B cell (primary cell): ENCODE measurements at regions not wholly inside any gene's neighbourhood (a gene's known extent, or its start where the extent isn't known, plus 50 kb on each side); places are given as distances from the start of the nearest gene placed in this dataset.

Experiments used
- ATAC-seq: fragments of 200-7000 bp; cut with Tn5 transposase; one replicate; pipeline ENCODE4 v1.10.0; 2021; ENCODE audit warnings: low read depth, mild to moderate bottlenecking, moderate number of reproducible peaks, moderate library complexity
- CTCF ChIA-PET: fragments of 350-600 bp; sonication (Branson Sonifier 250); formaldehyde crosslinking; loops from one replicate; lab custom pipeline; 2021; ENCODE audit warnings: antibody characterized with exemption, inconsistent platforms; lab: Charles Lee
- POLR2A ChIA-PET: fragments of 350-600 bp; sonication (Branson Sonifier 250); formaldehyde crosslinking; loops from one replicate; lab custom pipeline; 2021; ENCODE audit warnings: antibody characterized with exemption; lab: Charles Lee
- DNase-seq: peaks from one replicate; pipeline ENCODE4 v3.0.0; 2013
- H2AFZ ChIP-seq: 2 replicates; pipeline ENCODE4 v1.6.1; 2012; ENCODE audit warnings: mild to moderate bottlenecking, low read depth, low read length; ENCODE audit not compliant: insufficient read depth, poor library complexity, severe bottlenecking
- H3K27ac ChIP-seq, 2 donors: 1 replicate in 1 of 2; 2 replicates in 1 of 2; pipeline ENCODE4 v1.5.1; 2012 to 2013; ENCODE audit warnings: low read length in 2 of 2, mild to moderate bottlenecking in 2 of 2, moderate library complexity in 1 of 2
- H3K27me3 ChIP-seq, 4 experiments: fragments of 200-600 bp in 1 of 4; sonication (generic) in 1 of 4; replicated peaks in 1 of 4; 1 replicate in 2 of 4; 2 replicates in 2 of 4; pipeline versions ENCODE4 v1.6.1 to v1.7.0; 2013 to 2016; ENCODE audit warnings: low read length in 3 of 4, mild to moderate bottlenecking in 2 of 4, mixed read lengths in 1 of 4, moderate library complexity in 1 of 4; ENCODE audit not compliant: insufficient read depth in 4 of 4, control insufficient read depth in 3 of 4; ENCODE audit errors: control extremely low read depth in 1 of 4
- H3K36me3 ChIP-seq, 2 experiments: replicated peaks in 1 of 2; 1 replicate in 1 of 2; 2 replicates in 1 of 2; pipeline versions ENCODE4 v1.6.1 to v1.7.1; 2013; ENCODE audit warnings: low read length in 1 of 2; ENCODE audit not compliant: insufficient read depth in 2 of 2, control insufficient read depth in 1 of 2; ENCODE audit errors: control extremely low read depth in 1 of 2, extremely low read depth in 1 of 2
- H3K4me1 ChIP-seq, 2 donors: fragments of 200-600 bp in 1 of 2; sonication (generic) in 1 of 2; 1 replicate in 1 of 2; 2 replicates in 1 of 2; pipeline versions ENCODE4 v1.5.1 to v1.6.1; 2013 to 2017; ENCODE audit warnings: low read length in 2 of 2; ENCODE audit not compliant: control insufficient read depth in 2 of 2, insufficient read depth in 2 of 2
- H3K4me2 ChIP-seq: replicated peaks from 2 replicates; pipeline ENCODE3; 2012; ENCODE audit warnings: mild to moderate bottlenecking, low read depth, low read length; ENCODE audit not compliant: poor library complexity, severe bottlenecking
- H3K4me3 ChIP-seq, 5 experiments: fragments of 200-600 bp in 1 of 5; sonication (generic) in 1 of 5; 1 replicate in 3 of 5; 2 replicates in 2 of 5; pipeline versions ENCODE4 v1.5.1 to v1.7.0; 2011 to 2016; ENCODE audit warnings: low read length in 4 of 5, mild to moderate bottlenecking in 4 of 5, low read depth in 2 of 5, control low read depth in 1 of 5, moderate library complexity in 1 of 5; ENCODE audit not compliant: insufficient read depth in 1 of 5; ENCODE audit errors: control extremely low read depth in 1 of 5, extremely low read depth in 1 of 5
- H3K79me2 ChIP-seq: fragments of 200-600 bp; sonication (generic); one replicate; pipeline ENCODE4 v1.6.0; 2016; ENCODE audit warnings: low read length; ENCODE audit not compliant: control insufficient read depth, insufficient read depth
- H3K9ac ChIP-seq: fragments of 200-600 bp; sonication (generic); 2 replicates; pipeline ENCODE4 v1.6.1; 2017; ENCODE audit warnings: mild to moderate bottlenecking, low read length, moderate library complexity
- H3K9me3 ChIP-seq, 3 donors: one replicate each; pipeline versions ENCODE4 v1.6.1 to v1.7.1; 2013; ENCODE audit warnings: low read length in 2 of 3; ENCODE audit not compliant: control insufficient read depth in 2 of 3, insufficient read depth in 1 of 3; ENCODE audit errors: control extremely low read depth in 1 of 3
- H4K20me1 ChIP-seq: 2 replicates; pipeline ENCODE4 v1.6.0; 2012; ENCODE audit warnings: mild to moderate bottlenecking, low read length; ENCODE audit not compliant: insufficient read depth, control insufficient read depth, poor library complexity, severe bottlenecking
- H3K27ac Mint-ChIP-seq: one replicate; pipeline ENCODE4 v1.8.0; 2021; ENCODE audit warnings: mixed read lengths
- H3K27me3 Mint-ChIP-seq: one replicate; pipeline ENCODE4 v1.8.0; 2021; ENCODE audit warnings: mixed read lengths
- H3K4me1 Mint-ChIP-seq: one replicate; pipeline ENCODE4 v1.8.0; 2021; ENCODE audit warnings: mixed read lengths
- H3K4me3 Mint-ChIP-seq: one replicate; pipeline ENCODE4 v1.8.0; 2021; ENCODE audit warnings: mixed read lengths
- H3K9me3 Mint-ChIP-seq: one replicate; pipeline ENCODE4 v1.8.0; 2022; ENCODE audit warnings: mixed read lengths; ENCODE audit not compliant: insufficient read depth
- EZH2 ChIP-seq: IDR thresholded peaks from 2 replicates; pipeline ENCODE4 v1.6.1; 2012; ENCODE audit warnings: borderline replicate concordance, low read depth, mild to moderate bottlenecking, moderate library complexity, low read length; ENCODE audit not compliant: insufficient read depth, poor library complexity, severe bottlenecking
- WGBS: methylation state at CpG from one replicate; pipeline ENCODE4 v1.1.5; 2013; ENCODE audit warnings: missing lambda C conversion rate; ENCODE audit not compliant: insufficient coverage; 5-methylcytosine and 5-hydroxymethylcytosine counted together
- intact Hi-C: fragments of 100-400 bp; cut with micrococcal nuclease; formaldehyde crosslinking; loops from one replicate; pipeline ENCODE4 v1.10.0; 2022
- TF ChIP-seq, protein P1 (sequence below): fragments of 200-600 bp; IDR thresholded peaks from one replicate; pipeline ENCODE4 v1.8.0; 2022; ENCODE audit warnings: antibody characterized with exemption, mild to moderate bottlenecking

DNA sequence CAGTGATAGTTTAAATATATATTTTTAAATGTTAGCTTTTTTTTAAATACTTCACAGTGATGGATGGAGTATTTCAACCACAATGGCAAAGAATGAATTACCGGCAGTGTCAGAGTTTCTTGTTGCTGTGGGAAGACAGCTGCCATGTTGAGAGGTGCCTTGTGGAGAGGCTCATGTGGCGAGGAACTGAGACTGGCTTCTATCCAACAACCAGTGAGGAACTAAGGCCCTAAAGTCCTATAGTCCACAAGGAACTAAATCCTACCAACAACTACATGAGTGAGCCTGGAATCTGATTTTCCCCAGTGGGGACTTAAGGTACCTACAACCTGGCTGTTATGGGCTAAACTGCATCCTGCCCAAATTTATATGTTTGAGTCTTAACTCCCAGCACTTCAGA lies 220.2 kb upstream of the PLEKHG7 start:
- DNase-seq (no peak), ATAC-seq (no peak)
- Histone ChIP-seq H3K79me2 (peaks cover 86% of the 10 kb centered on the region), H3K27ac (peak overlapping the region in 1 of 2 donors; percentile 81), H4K20me1 (no peaks in the 10 kb centered on the region), H3K36me3 (peaks cover 3 to 48% of the 10 kb centered on the region in 2 experiments), H3K4me3 (no peak overlapping the region), H3K9me3 (peaks cover 0 to 1% (median under 1%) of the 10 kb centered on the region in 3 donors), H2AFZ (no peak overlapping the region), H3K9ac (no peak overlapping the region), H3K27me3 (no peaks in the 10 kb centered on the region), H3K4me2 (no peak overlapping the region), H3K4me1 (peaks cover 61 to 83% of the 10 kb centered on the region in 2 donors)
- no CpG with 5 or more reads among the region's 2 CpGs for WGBS
- Mint-ChIP-seq H3K27me3 (no peaks in the 10 kb centered on the region), H3K27ac (peak overlapping the region; percentile 56), H3K4me3 (no peak overlapping the region), H3K4me1 (peaks cover 80% of the 10 kb centered on the region), H3K9me3 (no peaks in the 10 kb centered on the region)
- TF ChIP-seq EZH2 = no peak
- TF ChIP-seq, protein P1, sequence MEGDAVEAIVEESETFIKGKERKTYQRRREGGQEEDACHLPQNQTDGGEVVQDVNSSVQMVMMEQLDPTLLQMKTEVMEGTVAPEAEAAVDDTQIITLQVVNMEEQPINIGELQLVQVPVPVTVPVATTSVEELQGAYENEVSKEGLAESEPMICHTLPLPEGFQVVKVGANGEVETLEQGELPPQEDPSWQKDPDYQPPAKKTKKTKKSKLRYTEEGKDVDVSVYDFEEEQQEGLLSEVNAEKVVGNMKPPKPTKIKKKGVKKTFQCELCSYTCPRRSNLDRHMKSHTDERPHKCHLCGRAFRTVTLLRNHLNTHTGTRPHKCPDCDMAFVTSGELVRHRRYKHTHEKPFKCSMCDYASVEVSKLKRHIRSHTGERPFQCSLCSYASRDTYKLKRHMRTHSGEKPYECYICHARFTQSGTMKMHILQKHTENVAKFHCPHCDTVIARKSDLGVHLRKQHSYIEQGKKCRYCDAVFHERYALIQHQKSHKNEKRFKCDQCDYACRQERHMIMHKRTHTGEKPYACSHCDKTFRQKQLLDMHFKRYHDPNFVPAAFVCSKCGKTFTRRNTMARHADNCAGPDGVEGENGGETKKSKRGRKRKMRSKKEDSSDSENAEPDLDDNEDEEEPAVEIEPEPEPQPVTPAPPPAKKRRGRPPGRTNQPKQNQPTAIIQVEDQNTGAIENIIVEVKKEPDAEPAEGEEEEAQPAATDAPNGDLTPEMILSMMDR = no peak
- ChIA-PET POLR2A (no interaction called here), CTCF (interaction anchor here (1.0 to 1.5 kb wide), 4 partner anchors 20 to 671 kb away, joined by 3 to 4 read pairs (median 3); partner anchors contain the start of gene BTG1)
- intact Hi-C loops = no loop called here

GRCh38 chr12:92481066-92481465 lies 221.7 kb upstream of the PLEKHG7 start:
- peaks cover 99% of the 10 kb centered on the region for H3K79me2 ChIP-seq
- Mint-ChIP-seq H3K4me3 (no peak overlapping the region), H3K27ac (peak overlapping the region; percentile 44), H3K4me1 (peaks cover 79% of the 10 kb centered on the region), H3K27me3 (no peaks in the 10 kb centered on the region), H3K9me3 (peaks cover 4% of the 10 kb centered on the region)
- H3K36me3 ChIP-seq = peaks cover 3 to 62% of the 10 kb centered on the region in 2 experiments
- peaks cover 59 to 83% of the 10 kb centered on the region in 2 donors for H3K4me1 ChIP-seq
- ChIA-PET POLR2A (interaction anchor here (0.7 kb wide), 1 partner anchor 65 kb away, joined by 6 read pairs; no protein-coding TSS in a partner anchor), CTCF (interaction anchor here (0.6 to 1.2 kb wide), 4 partner anchors 18 to 1099 kb away, joined by 3 to 4 read pairs (median 3); no protein-coding TSS in a partner anchor)
- TF ChIP-seq, protein P1 = no peak
- no peak for TF ChIP-seq EZH2
- no peak overlapping the region for H2AFZ ChIP-seq
- no peak for DNase-seq
- H3K9ac ChIP-seq = no peak overlapping the region
- peaks cover 0 to 5% (median 1%) of the 10 kb centered on the region in 3 donors for H3K9me3 ChIP-seq
- H3K27ac ChIP-seq = peak overlapping the region in 1 of 2 donors; percentile 81
- WGBS = no CpG with 5 or more reads among the region's 2 CpGs
- H3K4me3 ChIP-seq = no peak overlapping the region
- no peaks in the 10 kb centered on the region for H4K20me1 ChIP-seq
- H3K27me3 ChIP-seq = no peaks in the 10 kb centered on the region
- ATAC-seq = no peak
- intact Hi-C loops = no loop called here
- H3K4me2 ChIP-seq = no peak overlapping the region
